Hematopoietic multipotent progenitor cell treated with erythropoietin and hydrocortisone succinate and interleukin-3 and kit ligand, for 15 days (in vitro differentiated cells): ENCODE measurements at regions not wholly inside any gene's neighbourhood (a gene's known extent, or its start where the extent isn't known, plus 50 kb on each side); places are given as distances from the start of the nearest gene placed in this dataset.
A peak's percentile ranks its signal among the peaks of the same experiment; 100 is the strongest.

Source experiments
- DNase-seq: peaks from one replicate; pipeline ENCODE4 v3.0.0-alpha.2; 2015; ENCODE audit warnings: low spot score

GRCh38 chr2:238561230-238561629 is 134.5 kb downstream of the ASB1 start:
- DNase-seq, result no peak

- DNase-seq, result no peak
Observed at GRCh38 chr2:238562446-238562845, 135.7 kb downstream of the ASB1 start.

- DNase-seq, result no peak
Observed at GRCh38 chr2:238563551-238563950, 136.8 kb downstream of the ASB1 start.

- no peak for DNase-seq
Observed at GRCh38 chr2:238564286-238564920, 137.7 kb downstream of the ASB1 start.

- no peak for DNase-seq
Observed at GRCh38 chr2:238565031-238565430, 138.3 kb downstream of the ASB1 start.

- DNase-seq, result no peak
Observed at GRCh38 chr2:238566001-238566645, 139.4 kb downstream of the ASB1 start.

- no peak for DNase-seq
Observed at GRCh38 chr2:238567067-238567855, 140.5 kb downstream of the ASB1 start.

- DNase-seq, result no peak
Observed at GRCh38 chr2:238567996-238568395, 141.3 kb downstream of the ASB1 start.

- no peak for DNase-seq
Observed at GRCh38 chr2:238568455-238569440, 142.0 kb downstream of the ASB1 start.

GRCh38 chr2:238569507-238570195 is 142.9 kb downstream of the ASB1 start:
- DNase-seq, result no peak

GRCh38 chr2:238570391-238570790 is 143.7 kb downstream of the ASB1 start:
- DNase-seq, result no peak

GRCh38 chr2:238570926-238571325 is 144.2 kb downstream of the ASB1 start:
- DNase-seq, result no peak

GRCh38 chr2:238571661-238572372 is 145.1 kb downstream of the ASB1 start:
- no peak for DNase-seq

GRCh38 chr2:238573065-238573778 is 146.5 kb downstream of the ASB1 start:
- DNase-seq, result peak; percentile 30

- no peak for DNase-seq
Observed at GRCh38 chr2:238573916-238574315, 147.2 kb downstream of the ASB1 start.

- no peak for DNase-seq
Observed at GRCh38 chr2:238574490-238575271, 148.0 kb downstream of the ASB1 start.

- no peak for DNase-seq
Observed at GRCh38 chr2:238576674-238577073, 149.9 kb downstream of the ASB1 start.

- DNase-seq, result no peak
Observed at GRCh38 chr2:238578256-238578655, 151.5 kb downstream of the ASB1 start.

- no peak for DNase-seq
Observed at GRCh38 chr2:238580486-238580885, 153.8 kb downstream of the ASB1 start.
